ENCODE measurements at regions not wholly inside any gene's neighbourhood (a gene's known extent, or its start where the extent isn't known, plus 50 kb on each side); places are given as distances from the start of the nearest gene placed in this dataset.

DNA sequence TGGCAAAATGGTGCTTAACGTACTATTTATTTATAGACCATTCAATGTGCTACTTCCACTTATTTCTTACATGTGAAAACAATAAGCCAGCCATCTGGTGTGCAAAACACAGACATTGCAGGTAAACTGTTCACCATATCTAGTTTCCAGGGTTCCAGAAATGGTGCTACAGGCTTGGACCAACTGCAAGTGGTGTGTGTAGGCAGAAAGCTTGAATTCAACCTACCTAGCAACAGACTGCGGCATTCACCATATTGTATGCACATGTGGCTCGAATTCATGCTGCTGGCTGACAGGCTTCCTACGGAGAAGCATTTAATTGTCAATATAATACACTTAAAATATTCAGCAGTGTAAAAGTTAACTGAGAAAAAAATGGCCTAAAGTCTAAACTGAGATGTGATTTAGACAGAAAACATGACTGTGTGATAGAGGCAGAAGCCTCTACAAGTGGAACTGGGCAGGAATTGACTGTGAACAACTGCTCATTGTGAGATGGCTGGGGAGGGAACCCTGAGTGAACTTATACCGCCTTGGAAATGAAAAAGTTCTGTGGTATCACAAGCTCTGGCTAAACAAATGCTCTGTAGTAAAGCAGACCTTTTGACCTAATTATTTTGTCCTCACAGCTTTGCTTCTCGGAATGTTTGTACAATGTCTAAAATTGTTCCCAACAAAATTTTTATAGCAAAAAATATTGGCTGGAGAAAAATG, 434.7 kb downstream of the GRIA2 start:
- DNase-seq = no peak

DNA sequence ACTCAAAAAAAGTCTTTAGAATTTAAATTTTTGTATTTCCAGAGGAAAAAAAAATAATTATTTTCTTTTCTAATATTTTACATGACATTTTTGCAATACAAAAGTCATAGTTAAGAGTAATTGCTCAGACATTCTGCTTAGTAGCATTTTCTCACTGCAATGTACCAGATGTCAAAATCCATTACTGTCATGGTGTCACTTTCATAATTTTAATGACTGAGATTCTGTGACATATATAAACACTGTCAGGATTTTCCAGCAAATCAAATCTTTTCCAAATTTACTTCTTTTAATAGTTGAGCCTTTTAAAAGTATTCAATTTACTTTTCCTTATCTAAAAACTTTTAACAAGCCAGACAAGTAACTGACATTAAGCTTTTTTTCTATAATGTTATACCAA, 422.7 kb downstream of the GRIA2 start:
- no peak for DNase-seq

DNA sequence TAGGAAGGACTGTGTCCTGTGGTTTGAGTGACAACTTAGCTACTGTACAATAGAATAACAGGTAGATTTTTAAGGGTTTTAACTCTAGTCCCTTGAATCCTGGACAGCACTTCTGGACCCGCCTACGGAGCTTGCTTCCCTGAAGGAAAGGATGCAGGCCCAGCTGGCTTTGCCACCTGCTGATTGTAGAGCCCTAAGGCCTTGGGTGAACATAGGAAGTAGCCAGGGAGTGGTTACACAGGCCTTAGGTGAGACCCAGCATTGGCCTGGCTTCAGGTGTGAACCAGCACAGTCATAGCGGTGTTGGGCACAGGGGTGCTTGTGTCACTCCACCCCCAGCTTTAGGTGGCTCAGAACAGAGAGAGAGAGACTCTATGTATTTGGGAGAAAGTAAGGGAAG, 413.5 kb downstream of the GRIA2 start:
- no peak for DNase-seq

GRCh38 chr4:157616741-157617472, 396.4 kb downstream of the GRIA2 start:
- no peak for DNase-seq

GRCh38 chr4:157607996-157608395, 387.5 kb downstream of the GRIA2 start:
- no peak for DNase-seq

- DNase-seq = no peak
Measured at GRCh38 chr4:157600583-157600982, 380.1 kb downstream of the GRIA2 start.

GRCh38 chr4:157591245-157591644, 370.7 kb downstream of the GRIA2 start:
- no peak for DNase-seq

GRCh38 chr4:157590679-157591078, 370.2 kb downstream of the GRIA2 start:
- no peak for DNase-seq

DNA sequence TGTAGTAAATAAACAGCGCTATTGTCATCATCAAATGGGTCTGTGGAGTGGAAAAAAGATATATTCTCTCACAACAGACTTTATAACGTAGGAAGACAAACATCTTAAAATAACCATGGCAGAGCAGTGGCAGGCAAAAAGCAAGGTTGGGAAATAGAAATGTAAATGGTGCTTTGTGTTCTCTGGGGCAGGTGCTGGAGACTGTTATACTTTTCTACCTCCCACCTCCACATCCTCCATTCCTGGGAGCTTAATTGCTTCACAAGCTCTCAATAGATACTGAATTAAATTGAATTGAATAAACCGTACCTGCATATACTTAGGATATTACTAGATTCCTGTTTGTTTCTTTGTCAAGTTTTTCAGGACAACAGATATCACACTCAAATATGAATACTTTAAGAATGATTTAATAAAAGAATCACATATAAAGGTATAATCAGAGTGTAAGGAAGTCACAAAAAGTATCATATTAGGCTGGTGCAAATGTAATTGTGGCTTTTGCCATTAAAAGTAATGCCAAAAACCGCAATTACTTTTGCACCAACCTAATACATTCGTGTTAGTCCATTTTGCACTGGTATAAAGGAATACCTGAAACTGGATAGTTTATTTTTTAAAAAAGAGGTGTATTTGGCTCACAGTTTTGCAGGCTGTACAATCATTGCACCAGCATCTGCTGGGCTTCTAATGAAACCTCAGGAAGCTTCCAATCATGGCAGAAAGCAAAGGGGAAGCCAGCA, 367.3 kb downstream of the GRIA2 start:
- no peak for DNase-seq

DNA sequence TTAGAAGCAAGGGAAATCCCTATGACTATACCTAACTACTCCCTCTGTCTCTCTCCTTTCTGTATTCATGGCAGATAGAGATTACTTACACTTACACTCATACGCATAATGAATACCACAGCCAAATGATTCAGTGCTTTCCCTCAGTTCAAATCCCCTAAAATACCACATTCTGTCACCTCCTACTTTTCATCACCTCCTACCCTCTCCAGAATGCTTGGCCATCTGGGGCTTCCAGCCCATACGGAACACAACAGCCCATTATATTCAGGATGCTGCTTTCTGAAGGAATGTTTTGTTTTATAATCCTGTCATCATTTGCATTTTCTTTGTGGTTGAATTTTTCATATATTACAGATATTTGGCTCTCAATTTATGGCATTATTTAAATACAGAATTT, 361.6 kb downstream of the GRIA2 start:
- DNase-seq = no peak

DNA sequence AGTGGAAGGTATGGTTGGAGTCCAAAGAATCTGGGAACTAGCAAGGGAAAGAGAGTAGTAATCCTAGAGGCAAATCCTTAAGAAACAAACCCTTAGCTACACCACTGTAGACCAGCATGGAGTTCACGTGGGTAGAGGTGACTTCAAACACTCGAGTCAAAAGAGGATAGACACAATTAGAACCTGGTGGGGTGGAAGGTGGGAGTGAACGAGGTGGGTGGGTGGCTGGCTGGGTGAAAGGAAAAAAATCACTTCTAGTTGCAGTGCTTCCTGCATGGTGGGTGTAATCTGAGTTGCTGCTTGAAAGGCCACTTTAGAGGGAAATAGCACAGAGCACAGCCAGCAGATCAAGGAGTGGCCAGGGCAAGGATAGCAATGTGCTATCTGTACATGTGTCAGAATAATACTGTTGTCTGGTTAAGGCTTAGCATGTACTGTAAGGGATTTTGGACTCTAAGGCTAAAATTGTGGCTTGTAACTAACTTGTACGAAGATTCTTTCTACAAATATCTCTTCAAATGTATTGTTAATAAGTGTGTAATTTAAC, 356.2 kb downstream of the GRIA2 start:
- no peak for DNase-seq

GRCh38 chr4:157575339-157575738, 354.8 kb downstream of the GRIA2 start:
- no peak for DNase-seq

- DNase-seq = no peak
Measured at GRCh38 chr4:157574606-157575005, 354.1 kb downstream of the GRIA2 start.

DNA sequence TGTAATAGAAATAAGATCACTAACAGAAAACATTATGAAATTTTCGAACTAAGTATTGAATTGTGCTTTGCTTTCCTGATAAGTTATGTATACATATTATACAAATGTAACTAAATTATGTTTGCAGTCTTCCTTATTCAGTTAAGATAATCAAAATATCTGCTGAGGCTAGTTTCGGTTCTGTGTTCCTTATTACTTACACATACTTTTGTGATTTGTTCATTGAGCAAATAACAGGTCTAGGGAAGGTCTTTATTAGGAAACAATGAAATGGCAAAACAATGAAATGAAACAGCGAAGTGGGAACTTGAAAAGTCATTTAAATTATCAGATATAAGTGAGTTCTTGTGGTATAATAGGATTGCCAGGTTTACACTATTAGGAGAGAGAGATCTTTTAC, 352.4 kb downstream of the GRIA2 start:
- DNase-seq = no peak

GRCh38 chr4:157572284-157572683, 351.8 kb downstream of the GRIA2 start:
- DNase-seq = no peak

GRCh38 chr4:157564771-157565170, 344.2 kb downstream of the GRIA2 start:
- no peak for DNase-seq

GRCh38 chr4:157564218-157564617, 343.7 kb downstream of the GRIA2 start:
- DNase-seq = no peak

GRCh38 chr4:157558016-157558415, 337.5 kb downstream of the GRIA2 start:
- no peak for DNase-seq

DNA sequence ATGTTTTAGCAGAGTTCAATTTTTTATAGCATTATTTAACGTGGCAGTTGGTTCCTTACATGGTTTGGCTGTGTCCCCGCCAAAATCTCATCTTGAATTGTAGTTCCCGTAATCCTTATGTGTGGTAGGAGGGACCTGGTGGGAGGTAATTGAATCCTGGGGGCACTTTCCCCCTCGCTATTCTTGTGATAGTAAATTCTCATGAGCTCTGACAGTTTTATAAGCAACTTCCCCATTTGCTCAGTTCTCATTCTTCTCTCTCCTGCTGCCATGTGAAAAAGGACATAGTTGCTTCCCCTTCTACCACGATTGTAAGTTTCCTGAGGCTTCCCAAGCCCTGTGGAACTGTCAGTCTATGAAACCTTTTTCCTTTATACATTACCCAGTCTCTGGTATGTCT, 329.5 kb downstream of the GRIA2 start:
- DNase-seq = no peak

- DNase-seq = no peak
Measured at GRCh38 chr4:157527954-157528353, 307.4 kb downstream of the GRIA2 start.

GRCh38 chr4:157521906-157522305, 301.4 kb downstream of the GRIA2 start:
- DNase-seq = no peak

GRCh38 chr4:157514711-157515110, 294.2 kb downstream of the GRIA2 start:
- no peak for DNase-seq

GRCh38 chr4:157509341-157509740, 288.8 kb downstream of the GRIA2 start:
- no peak for DNase-seq

DNA sequence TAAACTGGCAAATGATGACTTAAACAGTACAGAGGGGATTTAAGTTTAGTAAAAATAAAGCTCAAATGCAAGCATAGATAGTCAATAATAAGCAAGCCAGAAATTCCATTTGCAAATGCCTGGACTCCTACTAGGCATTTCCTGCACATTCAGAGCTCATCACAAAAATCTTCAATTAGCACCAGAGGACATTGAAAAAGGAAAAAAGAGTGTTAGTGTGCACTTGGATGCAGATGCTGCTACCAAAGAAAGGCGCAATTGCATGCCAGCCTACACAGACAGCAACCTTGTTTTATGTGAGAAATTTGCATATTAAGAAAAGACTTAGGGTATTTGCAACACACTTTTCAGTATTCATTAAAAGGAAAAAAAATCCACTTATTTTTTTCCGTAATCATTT, 282.1 kb downstream of the GRIA2 start:
- no peak for DNase-seq

All from T-helper 2 cell (primary cell).